K562 (cell line): ENCODE measurements at regions not wholly inside any gene's neighbourhood (a gene's known extent, or its start where the extent isn't known, plus 50 kb on each side); places are given as distances from the start of the nearest gene placed in this dataset.

Source experiments
- COPS2 ChIP-seq: fragments of 450-650 bp; conservative IDR thresholded peaks from 2 replicates; pipeline ENCODE4 v1.6.1; 2016; ENCODE audit warnings: mild to moderate bottlenecking, moderate library complexity
- ETV1 ChIP-seq: fragments of 450-650 bp; conservative IDR thresholded peaks from 2 replicates; pipeline ENCODE4 v1.6.1; 2016; ENCODE audit warnings: missing genetic modification characterization, control low read depth, low read depth, missing compliant biosample characterization
- GTF2F1 ChIP-seq: IDR thresholded peaks from 2 replicates; pipeline ENCODE4 v1.6.1; 2011; ENCODE audit warnings: low read depth, low read length, improper control_type of control experiment
- LEF1 ChIP-seq: fragments of 450-650 bp; IDR thresholded peaks from 2 replicates; pipeline ENCODE4 v1.6.1; 2016; ENCODE audit warnings: mild to moderate bottlenecking
- NFYB ChIP-seq: IDR thresholded peaks from 2 replicates; pipeline ENCODE4 v1.6.1; 2011; ENCODE audit warnings: mild to moderate bottlenecking, moderate library complexity; ENCODE audit not compliant: insufficient read length; ENCODE audit errors: extremely low read depth
- SAFB ChIP-seq: fragments of 200-400 bp; formaldehyde crosslinking; IDR thresholded peaks from 2 replicates; pipeline ENCODE4 v1.6.1; 2017; ENCODE audit warnings: low read depth, low read length, borderline replicate concordance
- SPI1 ChIP-seq: IDR thresholded peaks from 2 replicates; pipeline ENCODE4 v1.6.1; 2011; ENCODE audit warnings: low read depth, low read length, control low read depth, borderline replicate concordance
- ZFP30 ChIP-seq: fragments of 250-450 bp; sonication (Bioruptor Pico); IDR thresholded peaks from 2 replicates; pipeline ENCODE4 v1.8.0; 2022; ENCODE audit warnings: moderate library complexity, mild to moderate bottlenecking, inconsistent platforms, borderline replicate concordance
- ZNF133 ChIP-seq: fragments of 250-450 bp; sonication (Bioruptor Pico); IDR thresholded peaks from 2 replicates; pipeline ENCODE4 v1.4.0; 2020; ENCODE audit warnings: mild to moderate bottlenecking
- ZNF445 ChIP-seq: fragments of 250-450 bp; sonication (Bioruptor Pico); IDR thresholded peaks from 2 replicates; pipeline ENCODE4 v1.4.0; 2020; ENCODE audit warnings: low read depth, mild to moderate bottlenecking, moderate library complexity
- TF ChIP-seq, protein P1 (sequence below): sonication (generic); formaldehyde crosslinking; IDR thresholded peaks from 2 replicates; pipeline ENCODE4 v1.8.1; 2023; ENCODE audit warnings: missing genetic modification reagents, mild to moderate bottlenecking, borderline replicate concordance
- TF ChIP-seq, protein P2 (sequence below): IDR thresholded peaks from 3 replicates; pipeline ENCODE4 v1.6.1; 2011; ENCODE audit warnings: borderline replicate concordance, mild to moderate bottlenecking; ENCODE audit not compliant: insufficient read length, insufficient read depth

- TF ChIP-seq, protein P1, sequence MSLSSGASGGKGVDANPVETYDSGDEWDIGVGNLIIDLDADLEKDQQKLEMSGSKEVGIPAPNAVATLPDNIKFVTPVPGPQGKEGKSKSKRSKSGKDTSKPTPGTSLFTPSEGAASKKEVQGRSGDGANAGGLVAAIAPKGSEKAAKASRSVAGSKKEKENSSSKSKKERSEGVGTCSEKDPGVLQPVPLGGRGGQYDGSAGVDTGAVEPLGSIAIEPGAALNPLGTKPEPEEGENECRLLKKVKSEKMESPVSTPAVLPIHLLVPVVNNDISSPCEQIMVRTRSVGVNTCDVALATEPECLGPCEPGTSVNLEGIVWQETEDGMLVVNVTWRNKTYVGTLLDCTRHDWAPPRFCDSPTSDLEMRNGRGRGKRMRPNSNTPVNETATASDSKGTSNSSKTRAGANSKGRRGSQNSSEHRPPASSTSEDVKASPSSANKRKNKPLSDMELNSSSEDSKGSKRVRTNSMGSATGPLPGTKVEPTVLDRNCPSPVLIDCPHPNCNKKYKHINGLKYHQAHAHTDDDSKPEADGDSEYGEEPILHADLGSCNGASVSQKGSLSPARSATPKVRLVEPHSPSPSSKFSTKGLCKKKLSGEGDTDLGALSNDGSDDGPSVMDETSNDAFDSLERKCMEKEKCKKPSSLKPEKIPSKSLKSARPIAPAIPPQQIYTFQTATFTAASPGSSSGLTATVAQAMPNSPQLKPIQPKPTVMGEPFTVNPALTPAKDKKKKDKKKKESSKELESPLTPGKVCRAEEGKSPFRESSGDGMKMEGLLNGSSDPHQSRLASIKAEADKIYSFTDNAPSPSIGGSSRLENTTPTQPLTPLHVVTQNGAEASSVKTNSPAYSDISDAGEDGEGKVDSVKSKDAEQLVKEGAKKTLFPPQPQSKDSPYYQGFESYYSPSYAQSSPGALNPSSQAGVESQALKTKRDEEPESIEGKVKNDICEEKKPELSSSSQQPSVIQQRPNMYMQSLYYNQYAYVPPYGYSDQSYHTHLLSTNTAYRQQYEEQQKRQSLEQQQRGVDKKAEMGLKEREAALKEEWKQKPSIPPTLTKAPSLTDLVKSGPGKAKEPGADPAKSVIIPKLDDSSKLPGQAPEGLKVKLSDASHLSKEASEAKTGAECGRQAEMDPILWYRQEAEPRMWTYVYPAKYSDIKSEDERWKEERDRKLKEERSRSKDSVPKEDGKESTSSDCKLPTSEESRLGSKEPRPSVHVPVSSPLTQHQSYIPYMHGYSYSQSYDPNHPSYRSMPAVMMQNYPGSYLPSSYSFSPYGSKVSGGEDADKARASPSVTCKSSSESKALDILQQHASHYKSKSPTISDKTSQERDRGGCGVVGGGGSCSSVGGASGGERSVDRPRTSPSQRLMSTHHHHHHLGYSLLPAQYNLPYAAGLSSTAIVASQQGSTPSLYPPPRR = no peak
- TF ChIP-seq ZFP30 (CRISPR knock-in tag) (no peak), SPI1 (no peak), LEF1 (no peak), GTF2F1 (no peak), SAFB (no peak), ZNF445 (CRISPR knock-in tag) (no peak), NFYB (no peak), COPS2 (no peak), ZNF133 (no peak), ETV1 (tag) (no peak)
- TF ChIP-seq, protein P2, sequence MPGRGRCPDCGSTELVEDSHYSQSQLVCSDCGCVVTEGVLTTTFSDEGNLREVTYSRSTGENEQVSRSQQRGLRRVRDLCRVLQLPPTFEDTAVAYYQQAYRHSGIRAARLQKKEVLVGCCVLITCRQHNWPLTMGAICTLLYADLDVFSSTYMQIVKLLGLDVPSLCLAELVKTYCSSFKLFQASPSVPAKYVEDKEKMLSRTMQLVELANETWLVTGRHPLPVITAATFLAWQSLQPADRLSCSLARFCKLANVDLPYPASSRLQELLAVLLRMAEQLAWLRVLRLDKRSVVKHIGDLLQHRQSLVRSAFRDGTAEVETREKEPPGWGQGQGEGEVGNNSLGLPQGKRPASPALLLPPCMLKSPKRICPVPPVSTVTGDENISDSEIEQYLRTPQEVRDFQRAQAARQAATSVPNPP = no peak
Observed at GRCh38 chr10:3422282-3422681, 249.7 kb upstream of the PITRM1 start (continued).
